ENCODE measurements at regions not wholly inside any gene's neighbourhood (a gene's known extent, or its start where the extent isn't known, plus 50 kb on each side); places are given as distances from the start of the nearest gene placed in this dataset.

- peak; percentile 33 for DNase-seq
- Histone ChIP-seq H2BK12ac (ENCODE audit: insufficient read length, low read depth, low read length) (no peak overlapping the region), H2BK5ac (ENCODE audit: insufficient read length, low read length) (no peak overlapping the region), H2AFZ (ENCODE audit: low read length) (no peak overlapping the region), H3K9ac (ENCODE audit: extremely low read depth, insufficient read length, low read length) (no peak overlapping the region), H4K20me1 (ENCODE audit: control insufficient read depth, insufficient read depth, insufficient read length) (no peaks in the 10 kb centered on the region), H3K79me1 (ENCODE audit: insufficient read depth, low read depth, low read length, poor library complexity, severe bottlenecking) (no peaks in the 10 kb centered on the region), H3K18ac (ENCODE audit: insufficient read length, low read depth, low read length) (no peak overlapping the region), H4K5ac (ENCODE audit: insufficient read length, low read depth, low read length) (no peak overlapping the region), H3K4me1 (ENCODE audit: insufficient read depth, low read length) (no peaks in the 10 kb centered on the region), H3K27me3 (ENCODE audit: insufficient read depth, low read length) (no peaks in the 10 kb centered on the region), H3K4me2 (ENCODE audit: insufficient read depth, insufficient read length, low read length) (no peak overlapping the region), H3K56ac (ENCODE audit: insufficient read length, low read depth, low read length) (no peak overlapping the region), H4K91ac (ENCODE audit: insufficient read length, low read depth, low read length) (no peak overlapping the region), H2BK120ac (ENCODE audit: low read depth, low read length, poor library complexity, severe bottlenecking) (no peak overlapping the region), H3K14ac (ENCODE audit: insufficient read depth, low read length) (no peak overlapping the region), H3K79me2 (ENCODE audit: insufficient read depth, low read length) (no peaks in the 10 kb centered on the region), H3K27ac (ENCODE audit: insufficient read length, low read depth, low read length) (no peak overlapping the region), H3K23me2 (ENCODE audit: insufficient read length, low read depth, low read length, poor library complexity, severe bottlenecking) (no peaks in the 10 kb centered on the region), H4K8ac (replicated peaks; ENCODE audit: insufficient read length, low read depth, low read length) (no peak overlapping the region), H3K23ac (ENCODE audit: insufficient read length, low read depth, low read length) (no peak overlapping the region), H2BK20ac (ENCODE audit: low read depth, low read length, poor library complexity, severe bottlenecking) (no peak overlapping the region), H2AK5ac (ENCODE audit: insufficient read length, low read length) (no peak overlapping the region), H3T11ph (ENCODE audit: low read length) (no peak overlapping the region), H3K9me3 (ENCODE audit: control insufficient read depth, low read depth, low read length) (no peaks in the 10 kb centered on the region), H2BK15ac (ENCODE audit: low read depth, low read length) (no peak overlapping the region), H3K4ac (ENCODE audit: low read depth, low read length) (no peak overlapping the region)
- Mint-ChIP-seq H3K4me3 (no peak overlapping the region), H3K27me3 (ENCODE audit: low read depth) (no peaks in the 10 kb centered on the region), H3K36me3 (ENCODE audit: insufficient read depth in 1 of 3, low read depth in 3 of 3) (no peaks in the 10 kb centered on the region), H3K27ac (no peak overlapping the region), H3K4me1 (no peaks in the 10 kb centered on the region), H3K9me3 (no peaks in the 10 kb centered on the region)
- TF ChIP-seq CTCF (conservative IDR thresholded peaks at IDR 0.05): peak; percentile 63
- WGBS (ENCODE audit: extremely low coverage, insufficient read length, low lambda C conversion rate): no CpG with 5 or more reads among the region's 3 CpGs
These were observed 465.5 kb upstream of the FSHR start for GRCh38 chr2:49619804-49620203.
